ENCODE measurements at regions not wholly inside any gene's neighbourhood (a gene's known extent, or its start where the extent isn't known, plus 50 kb on each side); places are given as distances from the start of the nearest gene placed in this dataset.

DNA sequence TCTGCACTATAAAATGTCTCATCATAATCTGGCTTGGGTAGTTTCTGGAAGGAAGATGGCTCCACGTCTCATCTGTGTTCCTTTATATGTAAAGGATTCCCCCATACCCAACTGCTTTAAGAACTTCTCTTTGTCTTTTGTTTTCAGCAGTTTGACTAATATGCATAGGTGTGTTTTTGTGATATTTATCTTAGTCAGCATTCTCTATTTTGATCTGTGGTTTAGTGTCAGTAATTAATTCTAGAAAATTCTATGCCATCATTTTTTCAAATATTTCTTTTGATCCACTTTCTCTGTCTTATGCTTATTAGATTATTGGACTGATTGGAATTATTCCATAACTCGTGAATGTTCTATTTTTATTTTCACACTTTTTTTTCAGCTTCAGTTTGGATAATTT lies 286.3 kb upstream of the THRB start:
- no peak overlapping the region for H3K27ac ChIP-seq (replicated peaks in 1 of 4)
- H3K4me3 ChIP-seq: no peak overlapping the region
- intact Hi-C loops (cut with DNase I): no loop called here
- no peaks in the 10 kb centered on the region for H3K27me3 ChIP-seq
- no peak for DNase-seq (ENCODE audit: extremely low spot score)
- H3K4me1 ChIP-seq: no peaks in the 10 kb centered on the region
- peaks cover 0 to 15% (median 12%) of the 10 kb centered on the region in 4 donors for H3K9me3 ChIP-seq
- H3K36me3 ChIP-seq: no peaks in the 10 kb centered on the region
- 88% methylated on average over 2 of the region's 2 CpGs for WGBS
- TF ChIP-seq POLR2AphosphoS5 (IDR thresholded peaks at IDR 0.05) (no peak), POLR2A (IDR thresholded peaks at IDR 0.05; ENCODE audit: low read depth) (no peak), EP300 (IDR thresholded peaks at IDR 0.05) (no peak)
- TF ChIP-seq, protein P1, sequence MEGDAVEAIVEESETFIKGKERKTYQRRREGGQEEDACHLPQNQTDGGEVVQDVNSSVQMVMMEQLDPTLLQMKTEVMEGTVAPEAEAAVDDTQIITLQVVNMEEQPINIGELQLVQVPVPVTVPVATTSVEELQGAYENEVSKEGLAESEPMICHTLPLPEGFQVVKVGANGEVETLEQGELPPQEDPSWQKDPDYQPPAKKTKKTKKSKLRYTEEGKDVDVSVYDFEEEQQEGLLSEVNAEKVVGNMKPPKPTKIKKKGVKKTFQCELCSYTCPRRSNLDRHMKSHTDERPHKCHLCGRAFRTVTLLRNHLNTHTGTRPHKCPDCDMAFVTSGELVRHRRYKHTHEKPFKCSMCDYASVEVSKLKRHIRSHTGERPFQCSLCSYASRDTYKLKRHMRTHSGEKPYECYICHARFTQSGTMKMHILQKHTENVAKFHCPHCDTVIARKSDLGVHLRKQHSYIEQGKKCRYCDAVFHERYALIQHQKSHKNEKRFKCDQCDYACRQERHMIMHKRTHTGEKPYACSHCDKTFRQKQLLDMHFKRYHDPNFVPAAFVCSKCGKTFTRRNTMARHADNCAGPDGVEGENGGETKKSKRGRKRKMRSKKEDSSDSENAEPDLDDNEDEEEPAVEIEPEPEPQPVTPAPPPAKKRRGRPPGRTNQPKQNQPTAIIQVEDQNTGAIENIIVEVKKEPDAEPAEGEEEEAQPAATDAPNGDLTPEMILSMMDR (IDR thresholded peaks at IDR 0.05): no peak

DNA sequence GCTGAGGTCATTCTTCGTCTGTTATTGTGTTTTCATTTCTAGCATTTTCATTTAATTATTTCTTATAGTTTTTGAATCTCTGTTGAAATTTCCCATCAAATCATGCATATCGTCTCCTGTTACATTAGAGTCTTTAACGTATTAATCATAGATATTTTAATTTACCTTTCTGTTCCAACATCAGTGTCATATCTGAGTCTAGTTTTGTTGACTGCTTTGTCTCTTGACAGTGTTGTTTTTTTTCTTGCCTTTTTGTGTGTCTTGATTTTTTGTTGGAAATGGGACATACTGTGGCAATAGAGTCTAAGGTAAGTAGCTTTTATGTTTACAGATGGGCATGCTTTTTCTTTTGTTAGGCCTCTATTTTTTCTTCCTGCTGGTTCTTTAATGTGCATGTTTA lies 286.8 kb upstream of the THRB start:
- Histone ChIP-seq H3K4me3 (no peak overlapping the region), H3K27ac (replicated peaks in 1 of 4) (no peak overlapping the region), H3K27me3 (no peaks in the 10 kb centered on the region), H3K9me3 (peaks cover 0 to 15% (median 12%) of the 10 kb centered on the region in 4 donors), H3K36me3 (no peaks in the 10 kb centered on the region), H3K4me1 (no peaks in the 10 kb centered on the region)
- TF ChIP-seq EP300 (IDR thresholded peaks at IDR 0.05) (no peak), POLR2A (IDR thresholded peaks at IDR 0.05; ENCODE audit: low read depth) (no peak), POLR2AphosphoS5 (IDR thresholded peaks at IDR 0.05) (no peak)
- no peak for DNase-seq (ENCODE audit: extremely low spot score)
- 95% methylated on average over 3 of the region's 3 CpGs for WGBS
- intact Hi-C loops (cut with DNase I): no loop called here

DNA sequence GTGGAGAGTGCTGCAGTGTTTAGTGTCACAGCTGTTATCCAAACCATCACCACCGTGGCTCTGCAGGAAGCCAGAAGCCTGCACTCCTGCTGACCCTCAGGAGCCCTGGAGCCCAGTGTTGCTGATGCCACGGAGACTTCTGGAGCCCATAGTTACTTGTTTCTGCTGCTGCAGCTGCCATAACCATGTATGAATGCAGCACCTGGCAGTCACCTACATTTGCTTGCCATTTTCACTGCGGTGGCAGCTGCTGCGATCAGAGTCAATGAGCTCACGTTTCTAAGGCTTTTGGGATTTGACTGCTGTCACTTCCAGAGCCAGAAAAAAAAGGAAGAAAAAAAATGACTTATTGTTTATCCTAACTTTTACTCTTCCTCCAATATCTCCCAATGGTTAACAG lies 299.2 kb upstream of the THRB start:
- WGBS: 67% methylated on average over 5 of the region's 5 CpGs
- Histone ChIP-seq H3K36me3 (no peaks in the 10 kb centered on the region), H3K4me1 (no peaks in the 10 kb centered on the region), H3K27ac (replicated peaks in 1 of 4) (no peak overlapping the region), H3K27me3 (no peaks in the 10 kb centered on the region), H3K9me3 (no peaks in the 10 kb centered on the region), H3K4me3 (no peak overlapping the region)
- no peak for DNase-seq (ENCODE audit: extremely low spot score)
- TF ChIP-seq POLR2AphosphoS5 (IDR thresholded peaks at IDR 0.05) (no peak), EP300 (IDR thresholded peaks at IDR 0.05) (no peak), POLR2A (IDR thresholded peaks at IDR 0.05; ENCODE audit: low read depth) (no peak)
- TF ChIP-seq, protein P1 (IDR thresholded peaks at IDR 0.05): no peak
- intact Hi-C loops (cut with DNase I): no loop called here

DNA sequence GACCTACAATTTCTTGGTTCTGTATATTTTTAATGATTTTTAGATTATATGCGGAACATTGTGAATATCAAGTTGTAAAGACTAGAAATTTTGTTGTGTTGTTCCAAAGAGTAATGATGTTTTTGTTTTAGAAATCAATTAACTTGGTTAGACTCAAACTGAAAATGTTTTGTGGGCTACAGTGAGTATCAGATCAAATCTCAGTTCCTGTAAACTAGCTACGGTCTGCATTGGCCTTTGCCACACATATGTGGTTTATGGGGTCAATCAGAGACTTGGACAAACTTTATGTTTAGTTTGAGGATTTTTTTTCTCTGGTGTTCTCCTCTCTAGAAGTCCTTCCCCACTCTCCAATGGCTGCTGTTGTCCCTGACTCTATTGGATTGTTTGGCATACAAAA lies 308.0 kb upstream of the THRB start:
- DNase-seq (ENCODE audit: extremely low spot score): no peak
- H3K4me1 ChIP-seq: no peaks in the 10 kb centered on the region
- H3K4me3 ChIP-seq: no peak overlapping the region
- no peaks in the 10 kb centered on the region for H3K9me3 ChIP-seq
- H3K27ac ChIP-seq (replicated peaks in 1 of 4): no peak overlapping the region
- no peaks in the 10 kb centered on the region for H3K27me3 ChIP-seq
- H3K36me3 ChIP-seq: no peaks in the 10 kb centered on the region
- intact Hi-C loops (cut with DNase I): no loop called here
- 85% methylated on average over 2 of the region's 2 CpGs for WGBS
- TF ChIP-seq, protein P1 (IDR thresholded peaks at IDR 0.05): no peak

DNA sequence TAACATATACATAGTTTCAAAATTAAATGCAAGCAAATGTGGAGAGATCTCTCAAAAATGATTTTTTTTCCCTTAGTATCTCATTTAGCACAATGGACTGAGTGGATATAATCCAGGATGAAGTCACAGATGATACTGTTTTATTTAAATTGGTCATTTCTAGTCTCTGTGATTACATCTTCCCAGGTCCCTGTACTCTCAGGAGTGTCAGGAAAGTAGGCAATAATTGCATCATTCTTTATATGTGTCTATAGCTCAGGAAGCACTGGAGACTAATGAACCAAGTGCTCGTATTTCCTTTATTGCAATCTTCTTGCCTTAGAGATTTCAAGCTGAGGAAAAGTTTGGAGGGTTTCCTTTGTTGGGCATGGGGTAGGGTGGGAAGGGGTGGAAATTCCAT lies 309.4 kb upstream of the THRB start:
- TF ChIP-seq, protein P1 (IDR thresholded peaks at IDR 0.05): no peak
- TF ChIP-seq POLR2AphosphoS5 (IDR thresholded peaks at IDR 0.05) (no peak), POLR2A (IDR thresholded peaks at IDR 0.05; ENCODE audit: low read depth) (no peak), EP300 (IDR thresholded peaks at IDR 0.05) (no peak)
- no peak for DNase-seq (ENCODE audit: extremely low spot score)
- H3K4me3 ChIP-seq: no peak overlapping the region
- H3K36me3 ChIP-seq: no peaks in the 10 kb centered on the region
- intact Hi-C loops (cut with DNase I): no loop called here
- no peaks in the 10 kb centered on the region for H3K4me1 ChIP-seq
- WGBS: 67% methylated on average over 1 of the region's 1 CpG
- no peaks in the 10 kb centered on the region for H3K9me3 ChIP-seq
- H3K27ac ChIP-seq (replicated peaks in 1 of 4): no peak overlapping the region
- H3K27me3 ChIP-seq: no peaks in the 10 kb centered on the region

All from esophagus muscularis mucosa (tissue), 4 donors.